ENCODE measurements at regions not wholly inside any gene's neighbourhood (a gene's known extent, or its start where the extent isn't known, plus 50 kb on each side); places are given as distances from the start of the nearest gene placed in this dataset.
"Not testable (repeated sequence)": the region's sequence is repeated elsewhere in the genome, so short reads cannot be mapped to it uniquely, and the experiment has no call there.

DNA sequence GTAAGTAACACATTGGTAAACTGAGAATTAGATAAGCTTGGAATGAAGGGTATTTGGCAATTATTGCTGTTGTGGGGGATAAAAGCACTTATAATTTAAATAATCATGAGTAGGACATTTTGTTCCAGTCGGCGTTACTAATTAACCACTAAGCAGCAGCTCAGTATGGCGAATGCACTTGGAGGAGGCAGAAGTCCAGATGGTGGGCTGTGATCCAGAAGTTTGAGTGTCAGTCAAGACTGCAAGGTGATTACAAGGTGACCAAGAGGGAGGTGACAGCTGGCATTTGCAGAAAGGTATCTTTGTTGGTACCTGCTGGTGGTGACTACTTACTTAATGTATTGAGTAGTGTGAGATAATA lies 643.6 kb upstream of the FAM98A start:
- DNase-seq, result no peak

DNA sequence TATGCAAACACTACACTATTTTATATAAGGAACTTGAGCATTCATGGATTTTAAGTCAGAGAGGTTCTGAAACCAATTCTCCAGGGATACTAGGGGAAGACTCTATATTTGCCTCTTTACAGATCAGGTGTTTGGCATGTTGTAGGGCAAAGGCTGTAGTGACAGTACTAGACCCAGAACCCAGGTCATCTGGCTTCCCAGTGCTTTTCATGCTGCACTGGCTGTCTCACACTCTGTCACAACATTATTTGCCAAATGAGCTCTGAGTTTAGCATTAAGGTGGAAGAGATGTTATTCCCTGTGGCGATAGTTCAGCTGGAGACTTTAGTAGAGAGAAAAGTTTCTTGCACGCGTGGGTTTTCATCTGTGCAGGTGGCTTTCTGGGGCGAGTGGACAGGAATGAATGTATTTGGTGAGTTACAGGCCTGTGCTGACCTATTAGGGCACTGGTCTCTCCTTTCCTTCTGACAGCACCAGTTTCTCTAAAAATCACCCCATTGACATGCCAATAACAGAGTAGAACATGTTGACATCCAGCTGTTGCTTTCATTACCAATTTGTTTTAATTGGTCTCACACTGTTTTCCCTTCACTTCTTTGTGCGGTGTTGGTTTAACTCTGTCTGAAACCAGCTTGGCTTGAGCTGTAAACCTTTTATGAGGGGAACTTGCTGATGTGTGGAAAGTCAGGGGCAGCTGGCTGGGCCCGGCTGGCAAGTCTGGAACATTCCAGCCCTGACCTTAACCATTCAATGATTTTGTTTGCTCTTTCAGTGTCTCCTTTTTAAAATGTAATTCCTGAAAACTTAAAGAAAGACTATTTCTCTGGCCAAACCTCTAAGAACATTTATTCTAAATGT lies 643.0 kb upstream of the FAM98A start:
- no peak for DNase-seq

DNA sequence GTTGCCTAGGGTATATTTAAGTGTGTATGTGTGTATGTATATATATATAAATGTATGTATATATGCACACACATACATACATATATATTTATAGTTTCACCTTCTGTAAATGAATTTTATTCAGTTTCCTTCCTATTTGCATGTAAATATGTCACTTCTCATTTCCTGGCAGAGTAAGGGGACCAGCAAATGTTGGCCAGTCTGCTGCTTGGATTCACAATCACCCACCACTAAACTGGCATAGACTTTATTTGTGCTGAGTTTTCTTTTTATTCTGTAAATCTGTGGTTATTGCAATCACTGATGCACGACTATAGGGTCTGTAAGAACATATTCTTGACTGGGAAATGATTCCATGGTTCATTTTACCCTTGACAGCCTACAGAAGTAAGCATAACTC lies 640.4 kb upstream of the FAM98A start:
- DNase-seq, result no peak

DNA sequence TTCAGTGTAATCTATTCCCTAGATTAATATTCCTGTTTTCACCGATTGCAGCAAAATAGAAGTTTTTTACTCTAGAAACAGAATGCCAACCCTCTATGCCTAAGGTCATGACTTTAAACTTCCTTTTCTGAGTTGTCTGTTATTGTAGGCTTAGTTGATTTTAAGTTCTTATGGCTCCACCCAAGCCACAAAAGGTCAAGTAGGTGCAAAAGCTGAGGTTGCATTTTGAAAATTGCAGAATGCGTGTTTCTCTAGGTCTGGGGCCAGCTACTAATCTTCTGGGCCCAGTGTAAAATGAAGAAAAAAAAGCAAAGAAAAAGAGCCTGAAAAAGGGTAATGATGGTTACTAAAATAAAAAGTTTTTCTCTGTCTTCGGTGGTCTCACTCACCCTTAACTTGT lies 635.7 kb upstream of the FAM98A start:
- no peak for DNase-seq

DNA sequence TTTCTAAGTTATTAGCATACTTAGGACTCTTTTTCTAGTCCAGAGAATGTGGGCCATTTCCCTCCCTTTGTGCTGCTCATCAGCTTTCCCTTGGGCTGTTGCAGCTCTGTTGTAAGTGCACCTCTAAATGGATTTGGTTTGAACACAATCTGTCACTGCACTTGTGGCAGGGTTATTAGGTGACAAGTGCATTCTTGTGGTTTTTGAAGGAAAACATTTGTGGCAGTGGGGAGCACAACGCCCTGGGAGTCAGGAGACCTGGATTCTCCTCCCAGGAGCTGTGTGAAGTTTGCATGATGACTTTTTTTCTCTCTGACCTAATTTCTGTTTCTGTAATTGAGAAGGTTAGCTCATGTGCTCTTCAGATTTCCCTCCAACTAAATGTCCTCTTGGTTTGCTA lies 630.9 kb upstream of the FAM98A start:
- no peak for DNase-seq

DNA sequence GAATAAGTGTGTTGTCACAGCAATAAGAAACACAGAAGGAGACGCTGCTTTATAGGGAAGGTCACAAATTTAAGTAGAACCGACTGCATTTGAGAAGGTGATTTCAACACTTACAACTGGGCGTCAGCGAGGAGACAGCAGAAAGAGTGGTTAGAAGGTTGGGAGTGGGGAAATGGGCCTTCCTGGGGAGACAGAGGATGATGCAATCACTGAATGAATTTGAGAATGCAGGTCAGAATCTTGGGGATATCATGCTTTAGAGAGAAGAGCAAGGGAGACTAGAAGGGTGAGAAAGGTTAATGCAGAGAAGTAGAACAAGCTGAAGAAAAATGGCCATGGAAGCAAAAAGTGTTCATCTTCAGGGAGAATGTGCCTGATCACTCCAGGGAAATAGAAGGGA lies 616.1 kb upstream of the FAM98A start:
- no peak for DNase-seq

DNA sequence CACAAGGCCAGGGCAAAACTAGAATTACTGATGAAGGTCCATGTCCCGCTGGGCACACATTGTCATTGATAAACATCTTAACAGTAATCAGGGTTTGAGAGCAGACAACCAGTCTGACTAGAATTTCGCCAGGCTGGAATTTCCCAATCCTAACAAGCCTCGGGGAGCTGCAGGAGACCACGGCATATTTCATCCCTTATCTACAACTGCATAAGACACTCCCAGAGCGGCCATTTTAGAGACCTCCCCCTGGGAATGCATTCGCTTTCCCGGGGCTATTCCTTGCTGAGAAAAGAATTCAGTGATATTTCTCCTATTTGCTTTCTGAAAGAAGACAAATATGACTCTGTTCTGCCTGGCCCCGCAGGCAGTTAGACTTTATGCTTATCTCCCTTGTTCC lies 611.3 kb upstream of the FAM98A start:
- not testable (repeated sequence) for DNase-seq

DNA sequence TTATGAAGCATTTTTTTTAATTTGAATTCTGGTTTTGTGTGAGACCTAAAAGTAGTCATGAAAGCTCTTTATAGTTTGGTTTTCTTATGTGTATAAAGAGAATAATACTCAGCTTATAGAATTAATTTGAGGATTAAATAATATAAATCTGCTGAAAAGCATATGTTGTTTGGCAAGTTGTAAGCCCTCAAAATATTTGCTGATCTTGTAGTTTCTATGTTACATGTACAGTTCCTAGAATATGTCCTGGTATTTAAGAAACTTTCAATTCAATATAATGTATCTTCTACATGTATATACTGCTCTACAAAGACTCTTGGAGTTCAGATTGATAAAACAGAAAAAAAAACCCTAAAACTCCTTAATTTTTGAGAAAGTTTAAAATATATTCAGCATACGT lies 605.5 kb upstream of the FAM98A start:
- no peak for DNase-seq

DNA sequence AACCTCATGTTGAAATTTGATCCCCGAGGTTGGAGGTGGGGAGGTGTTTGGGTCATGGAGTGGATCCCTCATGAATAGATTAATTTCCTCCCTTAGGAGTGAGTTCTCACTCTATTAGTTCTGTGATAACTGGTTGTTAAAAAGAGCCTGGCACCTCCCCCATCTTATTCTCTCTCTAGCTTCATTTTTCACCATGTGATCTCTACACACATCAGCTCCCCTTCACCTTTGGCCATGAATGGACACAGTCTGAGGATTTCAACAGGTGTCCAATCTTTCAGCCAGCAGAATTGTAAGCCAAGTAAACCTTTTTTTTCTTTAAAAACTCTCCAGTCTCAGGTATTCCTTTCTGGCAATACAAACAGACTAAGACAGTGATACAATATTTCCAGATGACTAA lies 602.0 kb upstream of the FAM98A start:
- no peak for DNase-seq

DNA sequence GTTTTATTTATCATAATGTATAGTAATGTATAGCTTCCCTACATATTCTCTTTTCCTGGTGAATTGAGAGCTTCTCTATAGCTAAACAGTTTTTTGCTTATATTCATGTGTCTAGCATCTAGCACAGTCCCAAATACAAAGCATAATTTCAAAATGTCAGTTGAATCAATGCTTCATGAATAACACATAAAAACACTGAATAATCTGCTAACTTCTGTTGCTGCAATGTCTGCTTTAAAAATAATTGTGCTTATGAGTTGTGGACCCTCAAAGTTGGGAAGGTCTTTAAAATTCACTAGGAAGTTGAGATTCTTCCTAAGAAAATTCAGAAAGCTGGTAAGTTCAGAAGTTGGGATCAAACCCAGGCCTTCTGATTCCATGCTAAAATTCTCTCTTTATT lies 600.9 kb upstream of the FAM98A start:
- DNase-seq, result no peak

DNA sequence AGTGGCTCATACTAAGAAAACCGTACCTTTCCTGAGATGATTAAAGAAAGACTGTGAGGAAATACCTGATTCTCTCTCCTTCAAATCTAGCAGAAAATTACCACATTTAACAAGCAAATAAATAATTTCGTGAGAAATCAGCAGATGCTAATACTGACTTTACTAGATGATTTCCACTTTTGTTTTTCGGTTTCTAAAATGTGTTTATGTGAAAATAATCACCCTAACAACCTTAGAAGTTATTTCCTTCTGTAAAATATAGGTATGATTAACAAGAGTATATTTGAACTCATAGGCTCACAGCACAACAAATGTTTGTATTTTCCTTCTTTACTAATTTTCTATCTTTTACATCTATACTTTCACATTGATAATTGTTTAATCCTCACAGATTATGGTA lies 594.1 kb upstream of the FAM98A start:
- DNase-seq, result no peak

DNA sequence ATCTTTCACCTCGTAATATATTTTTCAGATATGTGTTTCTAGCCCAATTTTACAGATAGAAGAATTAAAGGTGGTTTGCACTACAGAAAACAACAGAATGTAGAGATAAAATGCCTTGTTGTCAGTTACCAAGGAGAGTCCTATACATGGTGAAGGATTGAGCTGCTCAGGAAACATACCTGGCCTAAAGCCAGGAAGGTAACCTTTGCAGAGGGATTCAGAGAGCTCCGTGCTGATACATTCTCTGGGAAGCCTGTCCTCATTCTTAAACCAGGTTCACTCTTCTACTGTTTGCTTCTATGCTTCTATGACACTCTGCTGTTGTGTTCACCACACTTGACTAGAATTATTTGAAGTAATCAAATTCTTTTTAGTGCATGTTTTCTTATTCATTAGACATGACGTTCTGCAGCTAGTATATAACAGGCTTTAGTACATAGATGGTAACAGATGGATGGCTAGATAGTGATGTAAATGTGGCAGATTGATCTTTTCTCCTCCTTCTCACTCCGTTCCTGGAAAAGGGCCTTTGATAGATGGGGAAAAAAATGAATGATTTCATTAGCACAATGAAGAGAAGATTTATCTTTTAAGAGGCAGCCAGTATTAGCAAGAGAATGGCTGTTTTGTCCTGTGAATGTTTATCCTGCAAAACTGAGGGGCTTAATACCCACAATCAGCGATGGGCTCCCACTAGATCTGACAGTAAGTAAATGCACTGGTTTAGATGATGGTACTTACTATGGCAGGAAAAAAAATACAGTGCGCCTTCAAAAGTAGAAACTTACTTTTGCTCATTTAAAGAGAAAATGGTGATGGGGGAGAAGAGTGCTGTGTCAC lies 589.6 kb upstream of the FAM98A start:
- no peak for DNase-seq

DNA sequence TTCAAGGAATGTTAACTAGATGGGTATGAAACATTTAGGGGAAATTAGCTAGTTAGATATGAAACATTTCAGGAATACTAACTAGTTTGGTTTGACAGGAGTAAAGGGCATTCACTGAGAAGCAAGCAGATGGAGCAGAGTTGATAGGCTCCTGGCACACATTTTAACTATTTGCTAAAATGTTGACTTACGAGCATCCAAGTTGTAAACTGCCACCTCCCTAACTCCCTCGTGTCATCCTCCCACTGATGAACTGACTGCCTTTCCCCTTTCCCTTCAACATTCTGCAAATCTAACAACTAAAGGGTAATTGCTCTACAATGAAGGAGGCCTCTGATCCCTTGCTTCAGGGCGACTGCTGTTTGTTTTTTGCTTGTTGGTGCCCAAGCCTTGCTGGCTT lies 580.4 kb upstream of the FAM98A start:
- DNase-seq, result no peak

DNA sequence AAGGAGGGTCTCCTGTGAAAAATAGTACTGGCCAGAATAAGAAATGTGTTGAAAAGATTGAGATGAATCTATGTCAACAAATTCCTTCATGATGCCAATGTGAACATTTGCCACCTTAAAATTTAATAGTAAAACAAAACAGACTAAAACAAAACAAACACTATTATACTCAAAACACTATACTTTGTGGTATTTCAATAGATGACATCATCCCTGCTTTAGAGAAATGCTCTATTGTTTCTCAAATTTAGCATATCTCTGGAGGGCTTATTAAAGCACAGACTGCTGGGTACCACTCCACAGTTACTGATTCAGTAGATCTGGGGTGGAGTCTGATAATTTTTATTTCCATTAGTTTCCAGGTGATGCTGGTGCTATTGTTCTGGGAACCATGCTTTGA lies 579.4 kb upstream of the FAM98A start:
- DNase-seq, result no peak

DNA sequence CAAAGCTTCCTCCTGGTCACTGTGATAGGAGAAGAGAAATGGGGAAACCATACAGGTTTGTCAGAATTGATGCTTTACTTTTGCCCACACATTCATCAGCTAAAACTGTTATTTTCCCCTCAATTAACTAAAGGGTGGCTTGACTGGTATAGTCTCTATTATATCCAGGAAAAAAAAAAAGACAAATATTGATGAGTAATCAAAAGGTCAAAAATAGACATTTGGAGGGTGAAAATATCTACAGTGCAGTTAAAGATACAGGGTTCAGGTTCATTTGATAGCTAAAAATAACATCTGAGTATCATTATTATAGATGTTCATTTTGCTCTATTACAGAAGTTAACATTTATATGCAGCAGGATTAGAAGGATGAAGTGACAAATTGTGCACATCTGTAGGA lies 577.6 kb upstream of the FAM98A start:
- no peak for DNase-seq

DNA sequence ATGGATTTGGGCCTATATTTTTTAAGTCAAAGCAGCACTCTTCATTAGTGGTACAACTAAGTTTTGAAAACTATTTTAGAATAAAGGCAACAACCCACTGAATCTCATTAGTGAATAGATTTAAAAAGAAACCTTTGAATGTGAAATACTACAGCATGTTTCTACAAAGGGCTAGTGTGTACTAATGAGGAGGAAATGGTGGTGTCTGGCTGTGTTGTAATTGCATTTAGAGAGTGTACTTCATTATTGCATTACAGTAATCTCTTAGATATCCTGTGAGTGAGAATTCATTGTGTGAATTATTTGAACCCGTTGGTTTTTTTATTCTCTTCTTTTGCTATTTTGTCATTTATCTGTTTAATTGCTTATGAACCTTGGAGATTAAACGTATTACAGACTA lies 575.4 kb upstream of the FAM98A start:
- no peak for DNase-seq

DNA sequence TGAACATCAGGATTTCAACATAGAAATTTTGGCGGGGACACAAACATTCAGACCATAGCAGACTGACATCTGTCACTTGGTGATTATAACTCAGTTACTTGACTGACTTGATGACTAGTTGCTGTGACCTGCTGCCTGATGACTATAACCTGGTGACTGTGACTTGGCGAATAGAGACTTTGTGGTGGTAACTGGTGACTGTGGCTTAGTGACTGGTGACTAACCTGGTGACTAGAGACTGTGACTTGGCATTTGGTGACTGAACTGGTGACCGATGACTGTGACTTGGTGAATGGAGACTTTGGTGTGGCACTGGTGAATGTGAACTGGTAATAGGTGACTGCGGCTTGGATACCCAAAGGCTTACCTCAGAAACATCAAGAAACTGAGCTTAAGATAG lies 563.1 kb upstream of the FAM98A start:
- DNase-seq, result no peak

DNA sequence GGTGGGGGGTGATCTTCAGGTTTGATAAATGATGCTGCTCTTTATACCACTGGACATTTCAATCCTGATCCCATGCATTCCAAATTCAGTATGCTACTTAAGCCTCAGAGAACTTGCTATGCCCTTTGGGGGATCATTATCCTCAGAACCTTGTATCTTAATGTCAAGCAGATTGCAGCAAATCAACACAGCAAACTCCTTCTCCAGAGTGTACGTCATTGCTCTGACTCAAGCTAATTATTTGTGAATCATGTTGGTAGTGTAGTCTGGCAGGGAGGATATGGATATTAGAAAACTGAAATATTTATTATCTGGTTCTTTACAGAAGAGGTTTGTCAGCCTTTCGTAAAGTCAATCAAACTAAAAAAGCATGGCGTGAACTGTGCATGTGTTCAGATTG lies 562.5 kb upstream of the FAM98A start:
- DNase-seq, result no peak

DNA sequence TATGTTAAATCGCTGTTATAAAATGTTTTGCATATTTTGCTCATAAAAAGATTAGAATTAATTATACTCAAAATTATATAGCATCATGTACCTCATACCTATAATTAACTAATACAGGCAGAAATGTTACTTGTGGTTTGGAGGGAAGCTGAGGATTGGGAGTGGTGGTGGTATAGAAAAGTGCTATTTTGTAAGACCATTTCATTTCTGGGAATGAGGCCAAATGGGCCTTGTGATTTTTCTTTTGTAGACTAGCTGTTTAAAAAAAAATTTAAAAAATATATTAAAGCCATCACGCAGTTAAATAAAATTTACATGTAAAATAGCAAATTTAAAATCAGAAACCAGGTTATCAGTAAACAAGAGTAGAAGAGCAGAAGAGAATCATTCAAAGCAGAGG lies 560.8 kb upstream of the FAM98A start:
- DNase-seq, result no peak

DNA sequence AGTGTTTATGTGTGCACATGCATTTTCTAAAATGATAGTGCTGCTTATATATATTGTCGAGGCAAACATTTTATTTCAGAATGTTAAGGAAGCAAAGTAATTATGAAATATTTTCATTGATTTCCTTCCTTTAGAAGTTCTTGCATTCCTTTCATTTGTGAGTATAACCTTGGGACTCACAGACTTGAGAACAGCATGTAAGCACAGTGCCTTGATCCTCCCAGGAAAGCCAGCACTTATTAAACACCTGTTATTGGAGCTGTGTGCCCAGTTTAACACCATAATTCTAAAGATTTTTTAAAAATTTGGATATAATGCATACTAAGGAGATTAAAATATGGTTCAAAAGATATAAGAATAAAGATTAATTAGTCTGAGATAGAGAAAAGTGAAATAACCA lies 554.4 kb upstream of the FAM98A start:
- DNase-seq, result no peak

DNA sequence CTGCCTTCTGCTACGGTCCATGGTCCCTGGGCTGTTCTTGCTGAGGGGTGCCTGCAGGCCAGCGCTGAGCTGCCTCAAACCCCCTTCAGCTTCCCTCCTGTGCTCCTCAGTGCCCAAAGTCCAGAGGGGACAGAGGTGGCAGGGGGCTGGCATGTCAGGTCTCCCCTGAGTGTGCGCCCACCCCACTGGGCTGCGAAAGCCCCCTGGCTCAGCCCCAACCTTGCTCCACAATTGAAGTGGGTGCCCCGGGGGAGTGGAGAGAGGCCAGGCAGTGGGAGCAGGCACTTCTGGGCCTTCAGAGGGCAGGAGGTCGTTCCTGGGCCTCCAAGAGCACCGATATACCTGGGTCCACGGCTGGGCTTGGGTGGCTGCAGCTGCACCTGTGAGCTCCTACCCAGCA lies 548.7 kb upstream of the FAM98A start:
- DNase-seq, result no peak

DNA sequence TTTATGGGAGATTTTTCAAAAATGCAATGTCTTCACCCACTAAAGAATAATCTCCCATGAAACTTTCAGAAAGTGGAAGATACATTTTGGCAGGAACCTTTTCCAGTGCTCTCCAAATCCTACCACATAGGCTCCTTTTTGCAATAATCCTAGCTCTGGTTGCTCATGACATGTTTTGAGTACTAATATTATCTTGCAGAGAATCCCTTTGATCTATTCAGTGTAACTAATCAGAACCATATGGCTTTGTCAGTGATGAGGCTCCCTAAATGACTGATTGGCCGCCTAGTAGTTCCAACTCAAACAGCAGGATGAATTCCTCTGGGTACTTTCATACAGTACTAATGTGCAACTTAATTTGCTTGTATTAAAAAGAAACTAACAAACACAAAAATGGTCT lies 544.0 kb upstream of the FAM98A start:
- DNase-seq, result no peak

DNA sequence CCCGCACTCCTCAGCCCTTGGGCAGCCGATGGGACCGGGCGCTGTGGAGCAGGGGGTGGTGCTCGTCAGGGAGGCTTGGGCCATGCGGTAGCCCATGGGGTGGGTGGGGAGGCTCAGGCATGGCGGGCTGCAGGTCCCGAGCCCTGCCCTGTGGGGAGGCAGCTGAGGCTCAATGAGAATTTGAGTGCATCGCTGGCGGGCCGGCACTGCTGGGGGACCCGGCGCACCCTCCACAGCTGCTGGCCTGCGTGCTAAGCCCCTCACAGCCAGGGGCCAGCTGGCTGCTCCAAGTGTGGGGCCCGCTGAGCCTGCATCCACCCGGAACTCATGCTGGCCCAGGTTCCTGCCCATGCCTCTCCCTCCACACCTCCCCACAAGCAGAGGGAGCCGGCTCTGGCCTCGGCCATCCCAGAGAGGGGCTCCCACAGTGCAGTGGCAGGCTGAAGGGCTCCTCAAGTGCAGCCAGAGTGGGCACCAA lies 543.5 kb upstream of the FAM98A start:
- not testable (repeated sequence) for DNase-seq

DNA sequence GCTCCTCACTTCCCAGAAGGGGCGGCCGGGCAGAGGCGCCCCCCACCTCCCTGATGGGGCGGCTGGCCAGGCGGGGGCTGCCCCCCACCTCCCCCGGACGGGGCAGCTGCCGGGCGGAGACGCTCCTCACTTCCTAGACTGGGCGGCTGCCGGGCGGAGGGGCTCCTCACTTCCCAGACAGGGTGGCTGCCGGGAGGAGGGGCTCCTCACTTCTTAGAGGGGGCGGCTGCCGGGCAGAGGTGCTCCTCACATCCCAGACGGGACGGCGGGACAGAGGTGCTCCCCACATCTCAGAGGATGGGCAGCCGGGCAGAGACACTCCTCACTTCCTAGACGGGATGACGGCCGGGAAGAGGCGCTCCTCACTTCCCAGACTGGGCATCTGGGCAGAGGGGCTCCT lies 534.0 kb upstream of the FAM98A start:
- not testable (repeated sequence) for DNase-seq

Measured in NCI-H345 (cell line).